Pancreas (tissue), 10 donors: ENCODE measurements at regions not wholly inside any gene's neighbourhood (a gene's known extent, or its start where the extent isn't known, plus 50 kb on each side); places are given as distances from the start of the nearest gene placed in this dataset.
A peak's percentile ranks its signal among the peaks of the same experiment; 100 is the strongest.

Source experiments
- ATAC-seq, 4 donors: fragments of 200-7000 bp; cut with Tn5 transposase; one replicate each; pipeline versions ENCODE4 v1.8.0 to v1.9.1; 2020; ENCODE audit warnings: mild to moderate bottlenecking in 4 of 4, moderate library complexity in 4 of 4
- DNase-seq, 6 donors: peaks; one replicate each; pipeline ENCODE4 v3.0.0-alpha.2; 2020
- FAIRE-seq: peaks from 2 replicates; lab custom pipeline; 2012; peaks lifted over from hg19 to GRCh38; lab: Jason Lieb, UNC
- H3K27ac ChIP-seq, 4 donors: fragments of 200-600 bp; sonication (generic); 1 replicate in 3 of 4; 2 replicates in 1 of 4; pipeline versions ENCODE4 v1.5.0 to v1.8.0; 2020
- H3K27me3 ChIP-seq, 4 donors: fragments of 200-600 bp; one replicate each; pipeline ENCODE4 v1.8.0; 2021
- H3K36me3 ChIP-seq, 3 donors: fragments of 200-600 bp; sonication (generic) in 1 of 3; one replicate each; pipeline versions ENCODE4 v1.5.0 to v1.8.0; 2020 to 2021
- H3K4me1 ChIP-seq, 3 donors: fragments of 200-600 bp; one replicate each; pipeline ENCODE4 v1.8.0; 2021
- H3K4me3 ChIP-seq, 4 donors: fragments of 200-600 bp; sonication (generic) in 2 of 4; one replicate each; pipeline versions ENCODE4 v1.5.0 to v1.8.0; 2020 to 2021
- H3K9me3 ChIP-seq, 4 donors: fragments of 200-600 bp; one replicate each; pipeline ENCODE4 v1.8.0; 2021
- WGBS, 2 donors: extraction: QIAGEN DNeasy Blood & Tissue Kit; methylation state at CpG; one replicate each; pipeline ENCODE4 v1.1.7; 2013; 5-methylcytosine and 5-hydroxymethylcytosine counted together
- intact Hi-C, 3 donors: fragments of 100-400 bp; cut with DNase I; formaldehyde crosslinking; loops; one replicate each; pipeline versions ENCODE4 v1.11.1 to v1.14.2; 2022
- TF ChIP-seq, protein P1 (sequence below), 4 donors: fragments of 200-600 bp; sonication (generic) in 3 of 4; IDR thresholded peaks; one replicate each; pipeline versions ENCODE4 v1.5.0 to v1.8.0; 2021; ENCODE audit warnings: antibody characterized with exemption in 4 of 4
- donor health status: healthy with polysubstance abuse.
- donor health status: DM: no; HTN: no; CAD: no; lungs with moderate emphysema.
- donor health status: DM: no; HTN: no; CAD: no.
- donor health status: control.
- donor health status: control.
- donor health status: Bipolar disorder and iron deficiency.
- donor health status: DM: yes; HTN: yes; CAD: no.
- donor health status: DM: no; HTN: no; CAD: no.
- donor health status: DM: no; HTN: no; CAD: no.
- donor health status: DM: yes; HTN: yes; CAD: no.

DNA sequence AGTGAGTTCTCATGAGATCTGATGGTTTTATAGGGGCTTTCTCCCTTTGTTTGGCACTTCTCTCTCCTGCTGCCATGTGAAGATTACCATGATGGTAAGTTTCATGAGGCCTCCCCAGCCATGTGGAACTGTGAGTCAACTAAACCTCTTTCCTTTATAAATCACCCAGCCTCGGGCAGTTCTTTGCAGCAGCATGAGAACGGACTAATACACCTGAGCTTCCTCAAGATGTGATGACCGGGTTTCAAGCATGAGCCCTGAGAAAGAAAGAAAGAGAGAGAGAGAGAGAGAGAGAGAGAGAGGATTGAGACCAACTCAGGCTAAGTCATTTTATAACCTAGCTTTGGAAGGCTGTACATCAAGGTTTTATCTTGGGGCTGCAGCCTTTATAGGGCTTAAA lies 167.7 kb upstream of the SERPINE2 start:
- TF ChIP-seq, protein P1, sequence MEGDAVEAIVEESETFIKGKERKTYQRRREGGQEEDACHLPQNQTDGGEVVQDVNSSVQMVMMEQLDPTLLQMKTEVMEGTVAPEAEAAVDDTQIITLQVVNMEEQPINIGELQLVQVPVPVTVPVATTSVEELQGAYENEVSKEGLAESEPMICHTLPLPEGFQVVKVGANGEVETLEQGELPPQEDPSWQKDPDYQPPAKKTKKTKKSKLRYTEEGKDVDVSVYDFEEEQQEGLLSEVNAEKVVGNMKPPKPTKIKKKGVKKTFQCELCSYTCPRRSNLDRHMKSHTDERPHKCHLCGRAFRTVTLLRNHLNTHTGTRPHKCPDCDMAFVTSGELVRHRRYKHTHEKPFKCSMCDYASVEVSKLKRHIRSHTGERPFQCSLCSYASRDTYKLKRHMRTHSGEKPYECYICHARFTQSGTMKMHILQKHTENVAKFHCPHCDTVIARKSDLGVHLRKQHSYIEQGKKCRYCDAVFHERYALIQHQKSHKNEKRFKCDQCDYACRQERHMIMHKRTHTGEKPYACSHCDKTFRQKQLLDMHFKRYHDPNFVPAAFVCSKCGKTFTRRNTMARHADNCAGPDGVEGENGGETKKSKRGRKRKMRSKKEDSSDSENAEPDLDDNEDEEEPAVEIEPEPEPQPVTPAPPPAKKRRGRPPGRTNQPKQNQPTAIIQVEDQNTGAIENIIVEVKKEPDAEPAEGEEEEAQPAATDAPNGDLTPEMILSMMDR (IDR thresholded peaks at IDR 0.05): no peak
- intact Hi-C loops: no loop called here
- no peak for FAIRE-seq
- DNase-seq: no peak
- no peaks in the 10 kb centered on the region for H3K4me1 ChIP-seq
- H3K36me3 ChIP-seq: no peaks in the 10 kb centered on the region
- H3K27me3 ChIP-seq: no peaks in the 10 kb centered on the region
- H3K27ac ChIP-seq: no peak overlapping the region
- 61 to 66% methylated on average over 3 of the region's 3 CpGs for whole genome bisulfite sequencing, 2 donors
- no peaks in the 10 kb centered on the region for H3K9me3 ChIP-seq
- ATAC-seq: no peak
- H3K4me3 ChIP-seq: no peak overlapping the region

DNA sequence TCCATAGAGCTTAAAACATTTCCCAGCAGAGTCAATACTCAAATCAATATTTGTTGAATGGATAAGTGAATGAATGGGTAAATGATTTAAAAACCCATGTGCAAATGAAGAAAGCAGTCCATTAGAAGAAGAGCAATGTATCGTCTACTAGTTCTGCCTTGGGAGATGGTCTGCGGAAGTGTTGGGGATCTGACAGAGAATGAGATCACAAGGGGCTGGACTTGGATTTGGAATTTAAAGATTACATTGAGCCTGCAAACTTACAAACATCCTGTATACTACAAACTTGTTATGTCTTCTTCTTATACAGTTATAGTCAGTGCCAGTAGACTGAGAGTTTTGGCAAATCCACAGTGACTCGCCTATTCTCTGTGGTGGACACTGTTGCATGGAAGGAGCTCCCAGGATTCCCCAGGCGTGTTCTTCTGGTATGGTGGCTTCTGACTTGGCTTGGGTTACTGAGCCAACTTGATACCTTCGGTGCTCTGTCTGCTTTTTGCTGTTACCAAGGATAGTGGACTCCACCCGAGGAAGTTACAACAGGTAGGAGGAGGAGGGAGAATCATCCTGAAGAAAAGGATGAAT lies 163.3 kb upstream of the SERPINE2 start:
- ATAC-seq: no peak
- WGBS, 2 donors: 60 to 72% methylated on average over 6 of the region's 6 CpGs

DNA sequence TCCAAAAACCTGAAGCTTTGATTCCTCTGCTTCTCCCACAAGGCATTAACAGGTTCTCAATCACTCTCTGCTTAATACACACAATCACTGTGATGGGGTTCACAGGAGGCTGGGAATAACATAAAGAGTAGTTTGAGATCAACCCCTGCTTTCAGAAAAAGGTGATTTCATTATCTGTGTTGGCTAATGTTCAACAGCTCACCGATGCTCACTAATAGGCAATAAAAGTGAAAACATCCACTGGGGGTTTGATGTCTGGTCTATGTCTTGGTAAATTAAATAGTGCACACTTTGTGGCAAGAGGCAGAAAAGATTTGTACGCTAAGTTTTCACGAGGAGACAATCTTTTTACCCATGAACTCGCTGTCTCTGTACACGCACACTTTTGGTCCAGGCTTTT lies 159.3 kb upstream of the SERPINE2 start:
- TF ChIP-seq, protein P1 (IDR thresholded peaks at IDR 0.05): no peak
- H3K36me3 ChIP-seq: no peaks in the 10 kb centered on the region
- ATAC-seq: no peak
- no peak overlapping the region for H3K27ac ChIP-seq
- DNase-seq: no peak
- no peaks in the 10 kb centered on the region for H3K9me3 ChIP-seq
- 57 to 61% methylated on average over 5 of the region's 5 CpGs for WGBS, 2 donors
- intact Hi-C loops: no loop called here
- no peaks in the 10 kb centered on the region for H3K27me3 ChIP-seq
- no peak for FAIRE-seq
- no peak overlapping the region for H3K4me3 ChIP-seq
- no peaks in the 10 kb centered on the region for H3K4me1 ChIP-seq

More for the DNA sequence above, 163.3 kb upstream of the SERPINE2 start:
- no peak overlapping the region for H3K4me3 ChIP-seq
- H3K4me1 ChIP-seq: no peaks in the 10 kb centered on the region
- no peaks in the 10 kb centered on the region for H3K27me3 ChIP-seq
- DNase-seq: no peak
- H3K9me3 ChIP-seq: no peaks in the 10 kb centered on the region
- H3K36me3 ChIP-seq: no peaks in the 10 kb centered on the region
- no peak overlapping the region for H3K27ac ChIP-seq
- TF ChIP-seq, protein P1 (IDR thresholded peaks at IDR 0.05): no peak
- FAIRE-seq: no peak
- intact Hi-C loops: no loop called here

DNA sequence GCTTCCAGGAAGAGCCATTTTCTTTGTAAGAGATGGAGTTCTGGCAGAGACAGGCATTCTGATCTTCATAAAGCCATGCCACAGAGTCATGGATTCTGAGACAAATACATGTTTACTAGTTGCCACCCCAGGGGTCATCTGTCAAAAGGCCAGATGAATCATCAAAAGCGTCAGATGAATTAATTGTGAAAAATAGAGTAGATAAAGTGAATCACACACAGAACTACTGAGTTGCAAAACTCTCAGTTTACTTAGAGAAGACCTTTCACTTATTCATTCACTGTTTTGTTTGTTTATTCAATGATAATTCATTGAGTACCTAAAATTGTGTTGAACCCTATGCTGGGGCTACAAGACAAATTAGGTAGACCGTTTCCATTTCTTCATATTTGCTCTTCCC lies 157.7 kb upstream of the SERPINE2 start:
- H3K27me3 ChIP-seq: no peaks in the 10 kb centered on the region
- TF ChIP-seq, protein P1 (IDR thresholded peaks at IDR 0.05): no peak
- no peak overlapping the region for H3K27ac ChIP-seq
- H3K4me3 ChIP-seq: no peak overlapping the region
- WGBS, 2 donors: 41 to 54% methylated on average over 2 of the region's 2 CpGs
- ATAC-seq (no peak), DNase-seq (no peak), FAIRE-seq (no peak)
- no peaks in the 10 kb centered on the region for H3K9me3 ChIP-seq
- no peaks in the 10 kb centered on the region for H3K4me1 ChIP-seq
- intact Hi-C loops: no loop called here
- no peaks in the 10 kb centered on the region for H3K36me3 ChIP-seq

DNA sequence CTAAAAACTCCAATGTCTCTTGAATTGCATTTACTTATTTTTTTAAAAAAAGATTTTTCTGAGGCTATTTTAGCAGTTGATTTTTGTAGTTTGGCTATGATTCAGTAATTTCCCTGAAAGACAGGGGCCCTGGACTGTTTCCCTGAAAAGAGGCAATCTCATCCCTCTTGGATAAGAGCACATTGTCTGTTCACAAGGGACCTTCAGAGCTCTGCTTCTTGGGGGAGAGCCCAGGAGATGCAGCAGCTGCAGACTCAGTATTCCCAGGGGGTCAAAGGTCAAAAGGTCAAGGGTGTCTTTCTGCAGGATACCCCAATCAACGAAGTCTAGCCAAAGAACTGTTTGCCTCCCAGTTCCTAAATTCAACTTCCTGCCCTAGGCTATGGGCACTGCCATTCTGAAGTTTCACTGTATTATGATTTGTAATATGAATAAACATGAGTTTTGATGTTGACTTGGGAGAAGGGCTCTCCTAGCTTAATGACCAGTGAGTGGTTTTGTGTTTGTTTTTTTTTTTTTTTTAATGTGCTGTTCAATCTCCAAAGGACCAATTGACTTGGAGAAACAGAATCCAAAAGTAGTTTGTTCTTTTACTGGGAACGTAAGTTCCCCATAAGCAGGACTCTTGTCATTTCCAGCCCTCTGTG lies 157.0 kb upstream of the SERPINE2 start:
- DNase-seq (peak in 2 of 6 donors; percentile 5 to 10), ATAC-seq (peak in 2 of 4 donors; percentile 35 to 63), FAIRE-seq (no peak)
- Histone ChIP-seq H3K27ac (no peak overlapping the region), H3K27me3 (no peaks in the 10 kb centered on the region), H3K9me3 (no peaks in the 10 kb centered on the region), H3K4me1 (no peaks in the 10 kb centered on the region), H3K4me3 (no peak overlapping the region), H3K36me3 (no peaks in the 10 kb centered on the region)
- TF ChIP-seq, protein P1 (IDR thresholded peaks at IDR 0.05): no peak
- WGBS, 2 donors: 43 to 64% methylated on average over 2 of the region's 2 CpGs
- intact Hi-C loops: no loop called here
